ACHN (cell line): ENCODE measurements at regions not wholly inside any gene's neighbourhood (a gene's known extent, or its start where the extent isn't known, plus 50 kb on each side); places are given as distances from the start of the nearest gene placed in this dataset.
"Not testable (repeated sequence)": the region's sequence is repeated elsewhere in the genome, so short reads cannot be mapped to it uniquely, and the experiment has no call there.

Source experiments
- DNase-seq: peaks from one replicate; pipeline ENCODE4 v3.0.0-alpha.2; 2015
- in situ Hi-C: cut with HindIII; loops from 2 replicates; pipeline ENCODE4 v1.10.0; 2017; ENCODE audit warnings: low sequenced_read_pairs, low pct_ligation_motif_present, low pct_unique_long_range_greater_than_20kb

- in situ Hi-C loops, result no loop called here
- DNase-seq, result no peak
Observed at GRCh38 chr6:86526238-86526637, 411.1 kb upstream of the HTR1E start.

GRCh38 chr6:86516087-86516486 is 421.2 kb upstream of the HTR1E start:
- no peak for DNase-seq
- in situ Hi-C loops, result no loop called here

- no peak for DNase-seq
- in situ Hi-C loops, result no loop called here
Observed at GRCh38 chr6:86511962-86512361, 425.4 kb upstream of the HTR1E start.

GRCh38 chr6:86508230-86508629 is 429.1 kb upstream of the HTR1E start:
- DNase-seq, result no peak
- in situ Hi-C loops, result no loop called here

- DNase-seq, result no peak
- in situ Hi-C loops, result no loop called here
Observed at GRCh38 chr6:86502497-86502896, 434.8 kb upstream of the HTR1E start.

GRCh38 chr6:86500035-86500434 is 437.3 kb upstream of the HTR1E start:
- in situ Hi-C loops, result no loop called here
- DNase-seq, result no peak

- in situ Hi-C loops, DNase-seq: not testable (repeated sequence)
Observed at GRCh38 chr6:86489042-86489441, 448.3 kb upstream of the HTR1E start.

GRCh38 chr6:86487660-86488221 is 449.6 kb upstream of the HTR1E start:
- no peak for DNase-seq
- in situ Hi-C loops, result no loop called here

GRCh38 chr6:86478316-86478715 is 459.0 kb upstream of the HTR1E start:
- in situ Hi-C loops, DNase-seq: not testable (repeated sequence)

GRCh38 chr6:86477500-86478148 is 459.7 kb upstream of the HTR1E start:
- in situ Hi-C loops, result no loop called here
- no peak for DNase-seq

GRCh38 chr6:86476311-86476710 is 461.0 kb upstream of the HTR1E start:
- in situ Hi-C loops, result no loop called here
- DNase-seq, result no peak

GRCh38 chr6:86474081-86474480 is 463.2 kb upstream of the HTR1E start:
- in situ Hi-C loops, result no loop called here
- no peak for DNase-seq

GRCh38 chr6:86471791-86472190 is 465.5 kb upstream of the HTR1E start:
- DNase-seq, result no peak
- in situ Hi-C loops, result no loop called here

GRCh38 chr6:86459978-86460377 is 477.4 kb upstream of the HTR1E start:
- DNase-seq, result no peak
- in situ Hi-C loops, result no loop called here

GRCh38 chr6:86456821-86457220 is 480.5 kb upstream of the HTR1E start:
- in situ Hi-C loops, result no loop called here
- DNase-seq, result no peak

GRCh38 chr6:86453232-86453631 is 484.1 kb upstream of the HTR1E start:
- DNase-seq, result no peak
- in situ Hi-C loops, result no loop called here

- in situ Hi-C loops, result no loop called here
- DNase-seq, result no peak
Observed at GRCh38 chr6:86448398-86448797, 488.9 kb upstream of the HTR1E start.

- in situ Hi-C loops, result no loop called here
- DNase-seq, result no peak
Observed at GRCh38 chr6:86440608-86441007, 496.7 kb upstream of the HTR1E start.

GRCh38 chr6:86423571-86423970 is 513.8 kb upstream of the HTR1E start:
- in situ Hi-C loops, result no loop called here
- DNase-seq, result no peak

- in situ Hi-C loops, result no loop called here
- no peak for DNase-seq
Observed at GRCh38 chr6:86412057-86412456, 525.3 kb upstream of the HTR1E start.

- in situ Hi-C loops, result no loop called here
- no peak for DNase-seq
Observed at GRCh38 chr6:86407128-86407527, 530.2 kb upstream of the HTR1E start.
